NCI-H69 (cell line): ENCODE measurements at regions not wholly inside any gene's neighbourhood (a gene's known extent, or its start where the extent isn't known, plus 50 kb on each side); places are given as distances from the start of the nearest gene placed in this dataset.
"Not testable (repeated sequence)": the region's sequence is repeated elsewhere in the genome, so short reads cannot be mapped to it uniquely, and the experiment has no call there.

Source experiments
- DNase-seq: peaks from one replicate; lab custom pipeline; 2025; lab: John Stamatoyannopoulos, UW

- DNase-seq = peak; percentile 65
These were observed 393.6 kb upstream of the PROK2 start for GRCh38 chr3:72178463-72179106.

DNA sequence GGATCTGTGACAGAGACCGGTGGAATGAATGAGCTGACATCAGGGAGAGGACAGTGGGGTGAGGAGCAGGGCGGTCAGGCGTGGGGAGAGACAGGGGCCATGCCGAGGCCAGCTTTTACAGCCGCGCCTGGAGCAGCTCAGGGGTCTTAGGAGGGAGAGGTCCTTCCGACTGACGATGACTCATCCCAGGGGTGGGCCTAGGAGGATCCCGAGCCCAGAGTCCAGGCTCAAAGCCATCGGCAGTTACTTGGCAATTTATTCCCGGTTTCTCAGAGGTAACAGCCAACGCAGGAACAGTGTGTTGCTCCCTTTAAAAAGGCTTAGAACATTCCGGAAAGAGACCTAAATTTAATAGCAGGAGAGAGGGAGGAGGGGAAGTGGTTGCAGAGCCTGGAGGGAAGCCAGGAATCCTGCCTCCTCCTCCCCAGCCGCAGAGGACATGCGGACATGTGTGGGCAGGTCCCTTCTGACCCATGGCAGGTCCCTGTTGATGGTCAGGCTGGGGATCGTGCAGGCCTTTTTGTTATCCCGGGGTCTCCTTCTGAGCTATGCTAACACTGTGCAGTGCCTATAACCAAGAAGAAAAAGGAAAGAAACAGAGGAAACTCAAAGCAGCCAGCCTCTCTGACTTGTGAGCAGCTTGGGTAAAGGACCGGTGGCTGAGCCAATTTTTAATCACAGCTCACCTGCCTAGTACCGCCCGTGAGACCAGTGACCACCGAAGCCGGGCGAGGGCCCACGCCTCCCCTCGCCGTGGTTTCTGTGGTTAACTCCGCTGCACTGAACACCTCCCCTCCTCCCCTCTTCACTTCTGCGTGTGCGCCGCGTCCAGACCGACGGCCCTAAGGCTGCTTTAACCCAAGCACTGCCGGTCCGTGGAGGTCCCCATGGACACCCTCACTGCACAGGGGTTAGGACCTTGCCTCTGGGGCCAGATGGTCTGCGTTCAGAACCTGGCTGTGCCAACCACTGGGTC lies 392.4 kb upstream of the PROK2 start:
- DNase-seq = peak; percentile 66

GRCh38 chr3:72176537-72177041 lies 391.6 kb upstream of the PROK2 start:
- no peak for DNase-seq

DNA sequence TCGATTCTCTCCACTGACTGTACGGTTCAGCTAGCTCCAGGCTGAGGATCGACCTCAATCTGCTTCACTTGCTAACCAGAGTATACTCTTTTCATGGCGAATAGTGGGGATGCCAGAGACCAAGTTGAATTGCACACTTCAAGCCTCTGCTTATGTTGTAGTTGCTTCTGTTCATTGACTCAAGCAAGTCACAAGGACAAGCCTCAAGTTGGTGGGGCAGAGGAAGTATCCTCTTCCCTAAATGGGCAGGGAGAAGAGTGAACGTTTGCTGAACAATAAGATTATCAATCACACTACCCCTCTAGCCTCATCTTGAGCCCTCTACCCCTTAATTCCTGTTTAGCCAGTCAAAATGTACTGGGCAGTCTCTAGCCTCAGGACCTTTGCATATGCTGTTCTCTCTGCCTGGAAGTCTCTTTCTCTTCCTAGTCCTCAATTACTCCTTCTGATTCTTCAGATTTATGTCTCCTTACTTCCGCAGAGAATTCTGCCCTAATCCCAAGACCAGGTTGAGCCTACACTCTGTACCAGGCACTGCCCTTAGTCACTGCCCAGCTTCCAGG lies 390.4 kb upstream of the PROK2 start:
- no peak for DNase-seq

GRCh38 chr3:72174890-72175289 lies 389.9 kb upstream of the PROK2 start:
- no peak for DNase-seq

- DNase-seq = peak; percentile 79
These were observed 389.1 kb upstream of the PROK2 start for GRCh38 chr3:72174040-72174439.

DNA sequence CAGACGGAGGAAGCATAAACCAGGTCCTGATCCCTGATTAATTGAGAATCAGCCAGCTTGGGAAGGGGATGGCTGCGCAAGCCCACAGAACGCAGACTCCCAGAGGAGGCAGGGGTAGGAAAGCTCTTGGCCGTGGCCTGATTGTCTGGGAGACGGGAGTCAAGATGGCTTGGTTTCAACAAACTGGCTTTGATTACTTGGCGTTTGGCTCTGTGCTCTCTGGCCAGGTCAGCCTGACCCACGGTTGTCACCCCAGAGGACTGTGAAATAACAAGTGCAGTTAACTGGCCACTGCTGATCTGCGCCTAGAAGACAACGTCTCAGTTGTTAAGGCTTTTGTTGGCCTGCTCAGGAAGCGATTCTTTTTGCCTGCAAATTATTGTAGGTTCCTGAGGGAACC lies 387.0 kb upstream of the PROK2 start:
- no peak for DNase-seq

GRCh38 chr3:72171463-72171881 lies 386.5 kb upstream of the PROK2 start:
- no peak for DNase-seq

DNA sequence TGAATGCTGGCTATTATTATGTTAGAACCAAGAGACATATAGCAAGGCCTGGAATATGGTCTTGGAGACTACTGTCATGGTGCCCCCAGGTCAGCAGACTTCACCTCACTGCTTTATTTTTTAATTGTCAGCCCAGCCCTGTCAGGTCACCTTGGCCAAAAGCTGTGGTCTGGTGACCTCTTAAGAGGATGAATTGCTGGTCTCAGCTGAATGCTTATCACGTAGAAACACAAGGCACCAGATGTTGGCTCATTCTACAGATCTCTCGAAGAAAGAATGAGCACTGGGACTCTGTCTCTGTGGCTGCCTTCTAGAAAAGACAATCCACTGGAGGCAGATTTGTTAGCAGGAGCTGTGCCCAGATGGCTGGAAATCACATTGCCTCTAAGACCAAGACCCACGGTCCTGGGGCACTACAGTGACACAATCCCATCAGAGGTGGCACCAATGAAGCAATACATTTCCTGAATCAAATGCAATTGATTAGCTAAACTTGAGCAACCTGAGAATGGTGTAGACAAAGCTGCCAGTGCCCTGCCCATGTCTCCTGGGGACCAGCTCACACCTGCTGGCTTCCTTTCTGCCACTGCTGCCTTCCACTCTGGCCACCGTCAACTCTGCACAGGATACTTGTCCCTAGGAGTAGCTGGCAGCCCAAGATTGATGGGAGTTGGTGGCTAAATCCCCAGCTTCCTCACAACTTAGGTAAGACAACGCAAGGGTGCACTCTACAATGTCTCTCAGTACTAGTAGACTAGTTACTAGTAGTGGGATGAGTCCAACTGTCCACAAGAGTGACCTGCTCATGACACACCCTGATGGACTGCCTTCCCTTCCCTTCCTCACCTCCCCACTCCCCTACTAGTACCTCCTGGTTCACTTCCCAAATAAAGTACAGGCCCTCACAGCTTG lies 384.9 kb upstream of the PROK2 start:
- no peak for DNase-seq

- no peak for DNase-seq
These were observed 384.2 kb upstream of the PROK2 start for GRCh38 chr3:72169120-72169519.

GRCh38 chr3:72165808-72166207 lies 380.9 kb upstream of the PROK2 start:
- no peak for DNase-seq

DNA sequence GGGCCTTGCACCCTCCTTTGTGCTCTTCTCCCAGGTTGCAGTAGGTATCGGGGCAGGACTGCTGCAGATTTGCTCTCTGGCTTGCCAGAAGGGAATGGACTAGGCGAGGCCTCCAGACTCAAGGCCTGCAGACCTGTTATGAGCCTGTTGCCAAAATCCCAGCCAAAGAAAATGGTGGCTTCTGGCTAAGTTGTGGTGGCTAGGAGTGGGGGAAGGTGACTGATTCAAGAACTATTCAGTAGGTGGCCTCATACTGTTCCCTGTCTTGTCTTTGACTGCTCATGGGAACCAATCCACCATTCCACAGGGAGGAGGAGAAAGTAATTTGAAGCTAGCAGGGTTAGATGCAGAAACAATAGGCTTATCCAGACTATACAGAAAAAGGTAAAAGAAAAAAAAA lies 380.4 kb upstream of the PROK2 start:
- no peak for DNase-seq

GRCh38 chr3:72164635-72164978 lies 379.7 kb upstream of the PROK2 start:
- DNase-seq = no peak

GRCh38 chr3:72163809-72164634 lies 379.1 kb upstream of the PROK2 start:
- DNase-seq = peak; percentile 28

GRCh38 chr3:72162649-72163184 lies 377.8 kb upstream of the PROK2 start:
- peak; percentile 67 for DNase-seq

DNA sequence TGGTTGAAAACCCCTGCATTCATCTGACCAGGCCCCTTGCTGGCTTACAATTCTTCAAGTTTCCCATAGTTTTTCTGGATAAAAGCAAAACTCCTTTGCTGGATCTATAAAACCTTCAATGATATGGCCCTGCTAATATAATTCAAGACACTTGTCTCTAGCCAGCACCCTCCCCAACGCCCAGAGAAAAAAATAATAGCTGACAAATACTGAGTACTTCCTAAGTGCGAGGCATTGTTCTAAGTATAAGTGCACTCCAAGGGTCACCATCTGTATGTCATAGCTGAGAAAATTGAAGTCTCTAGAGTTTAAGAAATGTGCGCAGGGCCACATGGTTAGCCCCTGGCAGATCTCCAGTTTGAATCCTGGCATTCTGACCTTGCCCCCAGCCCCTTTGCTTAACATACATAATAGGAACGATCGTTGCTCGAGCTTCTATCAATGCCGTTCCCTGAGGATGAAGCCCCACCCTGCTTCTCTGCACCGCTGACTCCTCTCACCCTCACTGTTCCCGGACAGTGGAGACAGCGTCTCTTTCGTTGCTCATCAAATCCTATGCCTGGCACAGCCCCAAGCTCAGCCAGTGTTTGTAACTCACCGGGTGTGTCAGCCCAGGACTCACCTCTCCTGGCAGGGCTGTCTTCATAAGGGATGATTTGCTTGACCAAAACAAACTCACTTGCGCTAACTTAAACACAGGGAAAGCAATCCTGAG lies 377.1 kb upstream of the PROK2 start:
- DNase-seq = peak; percentile 91

DNA sequence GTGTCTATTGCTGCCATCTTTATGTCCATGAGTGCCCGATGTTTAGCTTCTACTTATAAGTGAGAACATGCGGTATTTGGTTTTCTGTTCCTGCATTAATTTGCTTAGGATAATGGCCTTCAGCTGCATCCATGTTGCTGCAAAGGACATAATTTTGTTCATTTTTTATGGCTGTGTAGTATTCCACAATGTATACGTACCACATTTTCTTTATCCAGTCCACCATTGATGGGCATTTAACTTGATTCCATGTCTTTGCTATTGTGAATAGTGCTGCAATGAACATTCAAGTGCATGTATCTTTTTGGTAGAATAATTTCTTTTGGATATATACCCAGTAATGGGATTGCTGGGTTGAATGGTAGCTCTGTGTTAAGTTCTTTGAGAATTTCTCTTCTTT lies 376.3 kb upstream of the PROK2 start:
- not testable (repeated sequence) for DNase-seq

- no peak for DNase-seq
These were observed 375.4 kb upstream of the PROK2 start for GRCh38 chr3:72160351-72160750.

DNA sequence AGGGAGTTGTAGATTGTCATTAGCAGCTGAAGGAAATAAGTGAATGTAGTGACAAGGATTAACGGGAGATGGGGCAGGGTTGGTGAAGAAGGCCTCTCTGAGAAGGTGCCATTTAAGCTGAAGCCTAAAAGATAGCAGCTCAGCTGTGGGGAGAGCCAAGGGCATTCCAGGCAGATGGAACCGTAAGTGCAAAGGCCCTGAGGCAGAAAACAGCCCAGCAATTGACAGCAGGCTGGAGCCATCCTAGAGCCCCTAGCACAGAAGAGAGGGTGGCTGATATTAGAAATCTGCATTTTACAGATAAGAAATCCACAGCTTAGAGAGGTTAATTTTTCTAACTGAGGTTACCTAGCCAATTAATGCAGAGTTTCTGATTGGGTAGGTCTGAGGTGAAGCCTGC lies 374.5 kb upstream of the PROK2 start:
- DNase-seq = no peak
